IPS-NIHi7 (cell line): ENCODE measurements at regions not wholly inside any gene's neighbourhood (a gene's known extent, or its start where the extent isn't known, plus 50 kb on each side); places are given as distances from the start of the nearest gene placed in this dataset.

Source experiments
- DNase-seq: peaks from one replicate; pipeline ENCODE4 v3.0.0; 2012; ENCODE audit warnings: mixed read lengths; ENCODE audit errors: extremely low spot score

- DNase-seq: no peak
Measured at GRCh38 chr4:180636696-180637404, 1606.4 kb upstream of the TENM3 start.

- DNase-seq: no peak
Measured at GRCh38 chr4:180637616-180638015, 1605.6 kb upstream of the TENM3 start.

- DNase-seq: peak; percentile 26
Measured at GRCh38 chr4:180640193-180640592, 1603.0 kb upstream of the TENM3 start.

- no peak for DNase-seq
Measured at GRCh38 chr4:180641495-180641894, 1601.7 kb upstream of the TENM3 start.

- no peak for DNase-seq
Measured at GRCh38 chr4:180642732-180643131, 1600.5 kb upstream of the TENM3 start.

GRCh38 chr4:180650273-180650672, 1592.9 kb upstream of the TENM3 start:
- no peak for DNase-seq

- DNase-seq: no peak
Measured at GRCh38 chr4:180652533-180652932, 1590.7 kb upstream of the TENM3 start.

- DNase-seq: no peak
Measured at GRCh38 chr4:180655886-180656285, 1587.3 kb upstream of the TENM3 start.

- no peak for DNase-seq
Measured at GRCh38 chr4:180657881-180658280, 1585.3 kb upstream of the TENM3 start.

GRCh38 chr4:180664766-180665368, 1578.3 kb upstream of the TENM3 start:
- peak; percentile 69 for DNase-seq

GRCh38 chr4:180665481-180665880, 1577.7 kb upstream of the TENM3 start:
- DNase-seq: no peak

- peak; percentile 70 for DNase-seq
Measured at GRCh38 chr4:180665994-180666824, 1577.0 kb upstream of the TENM3 start.

GRCh38 chr4:180668732-180669131, 1574.5 kb upstream of the TENM3 start:
- DNase-seq: no peak

- no peak for DNase-seq
Measured at GRCh38 chr4:180669680-180670079, 1573.5 kb upstream of the TENM3 start.

- no peak for DNase-seq
Measured at GRCh38 chr4:180674619-180675358, 1568.4 kb upstream of the TENM3 start.

GRCh38 chr4:180675359-180675650, 1567.9 kb upstream of the TENM3 start:
- no peak for DNase-seq

GRCh38 chr4:180680305-180680704, 1562.9 kb upstream of the TENM3 start:
- DNase-seq: no peak

- DNase-seq: no peak
Measured at GRCh38 chr4:180682776-180683175, 1560.4 kb upstream of the TENM3 start.

GRCh38 chr4:180683186-180683585, 1560.0 kb upstream of the TENM3 start:
- DNase-seq: no peak

- DNase-seq: no peak
Measured at GRCh38 chr4:180688480-180688879, 1554.7 kb upstream of the TENM3 start.

- no peak for DNase-seq
Measured at GRCh38 chr4:180694875-180695274, 1548.3 kb upstream of the TENM3 start.

GRCh38 chr4:180695851-180696250, 1547.4 kb upstream of the TENM3 start:
- no peak for DNase-seq
